SK-N-SH (cell line): ENCODE measurements at regions not wholly inside any gene's neighbourhood (a gene's known extent, or its start where the extent isn't known, plus 50 kb on each side); places are given as distances from the start of the nearest gene placed in this dataset.
A peak's percentile ranks its signal among the peaks of the same experiment; 100 is the strongest.

Experiments used
- CTCF ChIA-PET: fragments of 300-600, 350-600 bp; formaldehyde crosslinking; extraction: SDS; loops from one replicate; lab custom pipeline; 2021; lab: Yijun Ruan, JAX
- POLR2A ChIA-PET: fragments of 350-600 bp; sonication (Branson Sonifier 250); formaldehyde crosslinking; extraction: SDS; loops from one replicate; lab custom pipeline; 2020; ENCODE audit warnings: antibody characterized with exemption, inconsistent platforms; lab: Yijun Ruan, JAX
- DNase-seq: peaks from one replicate; pipeline ENCODE4 v3.0.0; 2012
- H2AFZ ChIP-seq: fragments of 200-600 bp; sonication (generic); 2 replicates; pipeline ENCODE4 v1.8.1; 2016; ENCODE audit warnings: antibody characterized with exemption, mild to moderate bottlenecking, low read depth
- H3F3A ChIP-seq: fragments of 200-600 bp; sonication (generic); replicated peaks from 2 replicates; pipeline ENCODE3; 2016; ENCODE audit warnings: antibody characterized with exemption, mild to moderate bottlenecking; ENCODE audit not compliant: insufficient read depth
- H3K27ac ChIP-seq, 2 experiments: fragments of 200-500 bp in 1 of 2; fragments of 200-600 bp in 1 of 2; sonication (Bioruptor generic) in 1 of 2; sonication (generic), shearing (Covaris generic) in 1 of 2; 2 replicates each; pipeline versions ENCODE4 v1.5.1 to v1.6.1; 2014 to 2016; ENCODE audit warnings: low read depth in 2 of 2, inconsistent platforms in 1 of 2, low read length in 1 of 2, mild to moderate bottlenecking in 1 of 2, mixed read lengths in 1 of 2
- H3K27me3 ChIP-seq: fragments of 200-600 bp; sonication (generic), shearing (Covaris generic); 2 replicates; pipeline ENCODE4 v1.6.1; 2016; ENCODE audit warnings: mixed run types; ENCODE audit not compliant: insufficient read depth
- H3K36me3 ChIP-seq, 2 experiments: fragments of 200-500 bp in 1 of 2; fragments of 200-600 bp in 1 of 2; sonication (Bioruptor generic) in 1 of 2; sonication (generic) in 1 of 2; replicated peaks in 1 of 2; 2 replicates each; pipeline versions ENCODE3 to v1.5.1; 2014 to 2016; ENCODE audit warnings: low read length in 1 of 2, mild to moderate bottlenecking in 1 of 2; ENCODE audit not compliant: insufficient read depth in 2 of 2, control insufficient read depth in 1 of 2
- H3K4me1 ChIP-seq, 2 experiments: fragments of 200-500 bp in 1 of 2; fragments of 200-600 bp in 1 of 2; sonication (Bioruptor generic) in 1 of 2; sonication (generic), shearing (Covaris generic) in 1 of 2; 2 replicates each; pipeline versions ENCODE4 v1.5.1 to v1.6.1; 2014 to 2016; ENCODE audit warnings: low read depth in 1 of 2, low read length in 1 of 2, mixed run types in 1 of 2; ENCODE audit not compliant: insufficient read depth in 2 of 2, control insufficient read depth in 1 of 2
- H3K4me2 ChIP-seq: fragments of 200-600 bp; sonication (generic), shearing (Covaris generic); 2 replicates; pipeline ENCODE4 v1.6.1; 2017; ENCODE audit warnings: mixed run types
- H3K4me3 ChIP-seq, 2 experiments: fragments of 200-500 bp in 1 of 2; fragments of 200-600 bp in 1 of 2; sonication (Bioruptor generic) in 1 of 2; sonication (generic), shearing (Covaris generic) in 1 of 2; 2 replicates each; pipeline versions ENCODE4 v1.5.1 to v1.8.1; 2014 to 2016; ENCODE audit warnings: low read depth in 2 of 2, inconsistent platforms in 1 of 2, low read length in 1 of 2, mild to moderate bottlenecking in 1 of 2, mixed read lengths in 1 of 2, moderate library complexity in 1 of 2
- H3K79me2 ChIP-seq: fragments of 200-600 bp; sonication (generic); 2 replicates; pipeline ENCODE4 v1.8.1; 2017; ENCODE audit warnings: mild to moderate bottlenecking; ENCODE audit not compliant: insufficient read depth
- H3K9ac ChIP-seq: fragments of 200-600 bp; sonication (generic); 2 replicates; pipeline ENCODE4 v1.6.1; 2017; ENCODE audit warnings: mixed run types
- H3K9me2 ChIP-seq: fragments of 200-600 bp; sonication (generic); 2 replicates; pipeline ENCODE4 v1.6.1; 2017; ENCODE audit warnings: mixed run types
- H3K9me3 ChIP-seq: fragments of 200-600 bp; sonication (generic); 2 replicates; pipeline ENCODE4 v1.6.1; 2017; ENCODE audit warnings: mixed run types, mild to moderate bottlenecking, moderate library complexity
- H4K20me1 ChIP-seq: fragments of 200-600 bp; sonication (generic); 2 replicates; pipeline ENCODE4 v1.6.1; 2017; ENCODE audit warnings: mild to moderate bottlenecking, mixed run types; ENCODE audit not compliant: insufficient read depth
- CTCF ChIP-seq: fragments of 200-600 bp; sonication (generic); IDR thresholded peaks from 2 replicates; pipeline ENCODE4 v1.6.1; 2017; ENCODE audit warnings: antibody characterized with exemption, mild to moderate bottlenecking, moderate library complexity
- GABPA ChIP-seq: IDR thresholded peaks from 2 replicates; pipeline ENCODE4 v1.4.0; 2012; ENCODE audit warnings: low read depth, mild to moderate bottlenecking
- IRF3 ChIP-seq: fragments of 150-350 bp; IDR thresholded peaks from 2 replicates; pipeline ENCODE4 v1.6.1; 2016; ENCODE audit warnings: mild to moderate bottlenecking, low read depth, low read length
- MAX ChIP-seq: IDR thresholded peaks from 2 replicates; pipeline ENCODE4 v1.4.0; 2012; ENCODE audit warnings: low read depth
- NFIC ChIP-seq: IDR thresholded peaks from 2 replicates; pipeline ENCODE4 v1.4.0; 2012; ENCODE audit warnings: borderline replicate concordance
- NRF1 ChIP-seq: IDR thresholded peaks from 2 replicates; pipeline ENCODE4 v1.6.1; 2012; ENCODE audit warnings: low read depth, mild to moderate bottlenecking, low read length
- RAD21 ChIP-seq: IDR thresholded peaks from 2 replicates; pipeline ENCODE4 v1.6.1; 2012; ENCODE audit warnings: mild to moderate bottlenecking, low read length
- REST ChIP-seq: IDR thresholded peaks from 2 replicates; pipeline ENCODE4 v1.6.1; 2012; ENCODE audit warnings: mild to moderate bottlenecking, low read depth, low read length, moderate library complexity
- RXRA ChIP-seq: IDR thresholded peaks from 2 replicates; pipeline ENCODE4 v1.4.0; 2012; ENCODE audit warnings: low read depth, mild to moderate bottlenecking, borderline replicate concordance
- SMC3 ChIP-seq: IDR thresholded peaks from 2 replicates; pipeline ENCODE4 v1.6.1; 2012; ENCODE audit warnings: low read depth, low read length, improper control_type of control experiment
- TAF1 ChIP-seq: IDR thresholded peaks from 2 replicates; pipeline ENCODE4 v1.6.1; 2012; ENCODE audit warnings: low read depth, mild to moderate bottlenecking, low read length, moderate library complexity, borderline replicate concordance
- USF1 ChIP-seq: IDR thresholded peaks from 2 replicates; pipeline ENCODE4 v1.4.0; 2012; ENCODE audit warnings: low read depth, borderline replicate concordance
- USF2 ChIP-seq: fragments of 150-350 bp; IDR thresholded peaks from 2 replicates; pipeline ENCODE4 v1.6.1; 2017; ENCODE audit warnings: antibody characterized with exemption, low read length, low read depth, borderline replicate concordance
- ZBTB33 ChIP-seq: IDR thresholded peaks from 2 replicates; pipeline ENCODE4 v1.4.0; 2012; ENCODE audit warnings: low read depth, borderline replicate concordance
- whole genome bisulfite sequencing: methylation state at CpG from one replicate; pipeline ENCODE4 v1.1.6; 2017; ENCODE audit warnings: low lambda C conversion rate; 5-methylcytosine and 5-hydroxymethylcytosine counted together

- Histone ChIP-seq H3K9me2 (no peaks in the 10 kb centered on the region), H3K36me3 (no peaks in the 10 kb centered on the region), H4K20me1 (no peaks in the 10 kb centered on the region), H3K27ac (no peak overlapping the region), H2AFZ (no peak overlapping the region), H3K79me2 (no peaks in the 10 kb centered on the region), H3K4me2 (no peak overlapping the region), H3F3A (no peaks in the 10 kb centered on the region), H3K9me3 (no peaks in the 10 kb centered on the region), H3K4me1 (no peaks in the 10 kb centered on the region), H3K9ac (no peak overlapping the region), H3K4me3 (peak overlapping the region in 1 of 2 experiments; percentile 43; a peak in 1 of 4 replicates), H3K27me3 (no peaks in the 10 kb centered on the region)
- POLR2A ChIA-PET = no interaction called here
- CTCF ChIA-PET = interaction anchor here (1.1 kb wide), 1 partner anchor 8 kb away, joined by 3 read pairs; no protein-coding TSS in a partner anchor
- no peak for DNase-seq
- 0% methylated on average over 4 of the region's 4 CpGs for WGBS
- TF ChIP-seq ZBTB33 = no peak
- no peak for TF ChIP-seq MAX
- TF ChIP-seq TAF1 = no peak
- TF ChIP-seq GABPA = no peak
- no peak for TF ChIP-seq USF1
- TF ChIP-seq CTCF = peak; percentile 50
- no peak for TF ChIP-seq RXRA
- TF ChIP-seq USF2 = no peak
- no peak for TF ChIP-seq NFIC
- TF ChIP-seq SMC3 = 0 out of 2 replicates have a peak, but pooled peaks have one; percentile 15
- TF ChIP-seq NRF1 = no peak
- TF ChIP-seq RAD21 = peak; percentile 10; the same call in 1 of the 2 replicates
- TF ChIP-seq REST = no peak
- no peak for TF ChIP-seq IRF3
Measured at GRCh38 chr4:22962295-22962694, 269.6 kb downstream of the GBA3 start.
